Choroid plexus epithelial cell (primary cell): ENCODE measurements at regions not wholly inside any gene's neighbourhood (a gene's known extent, or its start where the extent isn't known, plus 50 kb on each side); places are given as distances from the start of the nearest gene placed in this dataset.
A peak's percentile ranks its signal among the peaks of the same experiment; 100 is the strongest.

ENCODE experiments used
- DNase-seq: peaks from one replicate; pipeline ENCODE4 v3.0.0-alpha.2; 2010; ENCODE audit warnings: low read depth
- H3K4me3 ChIP-seq: 2 replicates; pipeline ENCODE4 v1.5.1; 2011; ENCODE audit warnings: low read depth, mild to moderate bottlenecking, control low read depth, low read length, moderate library complexity
- CTCF ChIP-seq: conservative IDR thresholded peaks from 2 replicates; pipeline ENCODE4 v1.5.1; 2011; ENCODE audit warnings: low read depth, mild to moderate bottlenecking, control low read depth, inconsistent platforms, low read length, moderate library complexity

GRCh38 chr3:174755833-174756829 is 103.0 kb upstream of the NAALADL2 start:
- DNase-seq, result no peak
- no peak for TF ChIP-seq CTCF
- H3K4me3 ChIP-seq, result no peak overlapping the region

GRCh38 chr3:174758943-174759342 is 100.2 kb upstream of the NAALADL2 start:
- no peak overlapping the region for H3K4me3 ChIP-seq

GRCh38 chr3:174767406-174767805 is 91.7 kb upstream of the NAALADL2 start:
- DNase-seq, result peak; percentile 94
- no peak overlapping the region for H3K4me3 ChIP-seq
- no peak for TF ChIP-seq CTCF

More at GRCh38 chr3:174758943-174759342, 100.2 kb upstream of the NAALADL2 start:
- TF ChIP-seq CTCF, result no peak
- no peak for DNase-seq

- no peak for TF ChIP-seq CTCF
Observed at GRCh38 chr3:174767853-174768382, 91.2 kb upstream of the NAALADL2 start.

GRCh38 chr3:174769171-174769570 is 90.0 kb upstream of the NAALADL2 start:
- no peak for TF ChIP-seq CTCF
- H3K4me3 ChIP-seq, result no peak overlapping the region
- peak; percentile 39 for DNase-seq

More at GRCh38 chr3:174767853-174768382, 91.2 kb upstream of the NAALADL2 start:
- DNase-seq, result peak; percentile 96
- no peak overlapping the region for H3K4me3 ChIP-seq

- TF ChIP-seq CTCF, result no peak
- DNase-seq, result peak; percentile 89
- no peak overlapping the region for H3K4me3 ChIP-seq
Observed at GRCh38 chr3:174775603-174776002, 83.5 kb upstream of the NAALADL2 start.
